ENCODE measurements at regions not wholly inside any gene's neighbourhood (a gene's known extent, or its start where the extent isn't known, plus 50 kb on each side); places are given as distances from the start of the nearest gene placed in this dataset.

- 0% methylated on average over 1 of the region's 1 CpG for WGBS (ENCODE audit: low lambda C conversion rate)
- ChIA-PET POLR2A (no interaction called here), CTCF (interaction anchor here (0.6 kb wide), 1 partner anchor 67 kb away, joined by 3 read pairs; no protein-coding TSS in a partner anchor)
- no peak for TF ChIP-seq MEF2A (IDR thresholded peaks at IDR 0.05; ENCODE audit: borderline replicate concordance, low read depth)
- TF ChIP-seq RXRA (IDR thresholded peaks at IDR 0.05; ENCODE audit: borderline replicate concordance, low read depth): no peak
- no peak for TF ChIP-seq JUND (IDR thresholded peaks at IDR 0.05)
- TF ChIP-seq FOXM1 (IDR thresholded peaks at IDR 0.05; ENCODE audit: low read depth): no peak
- no peak for TF ChIP-seq IRF3 (IDR thresholded peaks at IDR 0.05; ENCODE audit: low read depth, low read length)
- no peak for TF ChIP-seq RFX5 (IDR thresholded peaks at IDR 0.05; ENCODE audit: low read length)
- no peak for TF ChIP-seq NFIC (IDR thresholded peaks at IDR 0.05; ENCODE audit: borderline replicate concordance)
- no peak for TF ChIP-seq USF2 (IDR thresholded peaks at IDR 0.05; ENCODE audit: borderline replicate concordance, low read depth, low read length)
- TF ChIP-seq PBX3 (IDR thresholded peaks at IDR 0.05): no peak
- Histone ChIP-seq H3K79me2 (ENCODE audit: insufficient read depth) (no peaks in the 10 kb centered on the region), H3K27ac (ENCODE audit: low read depth in 2 of 2, low read length in 1 of 2) (no peak overlapping the region), H2AFZ (ENCODE audit: low read depth) (no peak overlapping the region), H3K4me3 (ENCODE audit: low read depth in 2 of 2, low read length in 1 of 2) (no peak overlapping the region), H3K4me1 (ENCODE audit: control insufficient read depth in 1 of 2, insufficient read depth in 2 of 2, low read depth in 1 of 2, low read length in 1 of 2) (no peaks in the 10 kb centered on the region), H3K9me3 (no peaks in the 10 kb centered on the region), H3K36me3 (replicated peaks in 1 of 2; ENCODE audit: control insufficient read depth in 1 of 2, insufficient read depth in 2 of 2, low read length in 1 of 2) (no peaks in the 10 kb centered on the region), H3K9me2 (no peaks in the 10 kb centered on the region), H3K4me2 (no peak overlapping the region), H4K20me1 (ENCODE audit: insufficient read depth) (no peaks in the 10 kb centered on the region), H3K27me3 (ENCODE audit: insufficient read depth) (no peaks in the 10 kb centered on the region; the same call in 1 of the 2 replicates), H3F3A (replicated peaks; ENCODE audit: insufficient read depth) (no peaks in the 10 kb centered on the region), H3K9ac (no peak overlapping the region)
- DNase-seq: no peak
Observed at GRCh38 chrX:44422631-44423030, 79.2 kb upstream of the EFHC2 start.

GRCh38 chrX:44415639-44416386, 72.3 kb upstream of the EFHC2 start:
- H2AFZ ChIP-seq (ENCODE audit: low read depth): no peak overlapping the region
- no peaks in the 10 kb centered on the region for H3K36me3 ChIP-seq (replicated peaks in 1 of 2; ENCODE audit: control insufficient read depth in 1 of 2, insufficient read depth in 2 of 2, low read length in 1 of 2)
- H4K20me1 ChIP-seq (ENCODE audit: insufficient read depth): no peaks in the 10 kb centered on the region
- DNase-seq: no peak
- ChIA-PET CTCF (no interaction called here), POLR2A (no interaction called here)
- H3K9me3 ChIP-seq: no peaks in the 10 kb centered on the region
- H3K4me1 ChIP-seq (ENCODE audit: control insufficient read depth in 1 of 2, insufficient read depth in 2 of 2, low read depth in 1 of 2, low read length in 1 of 2): no peaks in the 10 kb centered on the region
- H3F3A ChIP-seq (replicated peaks; ENCODE audit: insufficient read depth): no peaks in the 10 kb centered on the region
- H3K9me2 ChIP-seq: no peaks in the 10 kb centered on the region
- H3K27me3 ChIP-seq (ENCODE audit: insufficient read depth): no peaks in the 10 kb centered on the region
- H3K79me2 ChIP-seq (ENCODE audit: insufficient read depth): no peaks in the 10 kb centered on the region
- no peak overlapping the region for H3K27ac ChIP-seq (ENCODE audit: low read depth in 2 of 2, low read length in 1 of 2)
- 20% methylated on average over 2 of the region's 4 CpGs for WGBS (ENCODE audit: low lambda C conversion rate)
- no peak overlapping the region for H3K4me2 ChIP-seq
- no peak overlapping the region for H3K4me3 ChIP-seq (ENCODE audit: low read depth in 2 of 2, low read length in 1 of 2)
- H3K9ac ChIP-seq: no peak overlapping the region
- TF ChIP-seq SMC3 (IDR thresholded peaks at IDR 0.05; ENCODE audit: low read depth, low read length) (no peak), ELF1 (IDR thresholded peaks at IDR 0.05) (no peak), RXRA (IDR thresholded peaks at IDR 0.05; ENCODE audit: borderline replicate concordance, low read depth) (no peak), RAD21 (IDR thresholded peaks at IDR 0.05; ENCODE audit: low read length) (no peak), GATA2 (CRISPR knock-in tag; IDR thresholded peaks at IDR 0.05) (no peak), JUND (IDR thresholded peaks at IDR 0.05) (no peak), REST (IDR thresholded peaks at IDR 0.05; ENCODE audit: low read depth, low read length) (no peak), CTCF (IDR thresholded peaks at IDR 0.05) (no peak), SIN3A (IDR thresholded peaks at IDR 0.05; ENCODE audit: borderline replicate concordance, low read depth, low read length) (no peak), TEAD4 (IDR thresholded peaks at IDR 0.05; ENCODE audit: borderline replicate concordance, insufficient read depth) (no peak), PBX3 (IDR thresholded peaks at IDR 0.05) (no peak)
